AG04449 (cell line): ENCODE measurements at regions not wholly inside any gene's neighbourhood (a gene's known extent, or its start where the extent isn't known, plus 50 kb on each side); places are given as distances from the start of the nearest gene placed in this dataset.
"Not testable (repeated sequence)": the region's sequence is repeated elsewhere in the genome, so short reads cannot be mapped to it uniquely, and the experiment has no call there.

ENCODE experiments used
- CTCF ChIA-PET: fragments of 350-600 bp; formaldehyde crosslinking; extraction: SDS; loops from one replicate; lab custom pipeline; 2021; ENCODE audit warnings: antibody characterized with exemption; lab: Yijun Ruan, JAX
- POLR2A ChIA-PET: fragments of 400-600, 350-600 bp; formaldehyde crosslinking; extraction: SDS; loops from one replicate; lab custom pipeline; 2020; ENCODE audit warnings: antibody characterized with exemption, inconsistent platforms; lab: Yijun Ruan, JAX
- DNase-seq: peaks from one replicate; pipeline ENCODE4 v3.0.0-alpha.2; 2010; ENCODE audit warnings: low read depth, low spot score
- H3K4me3 ChIP-seq: 2 replicates; pipeline ENCODE4 v1.5.1; 2011; ENCODE audit warnings: low read depth, mild to moderate bottlenecking, control low read depth, low read length
- CTCF ChIP-seq: IDR thresholded peaks from one replicate; pipeline ENCODE4 v1.5.1; 2011; ENCODE audit warnings: mild to moderate bottlenecking, moderate library complexity, low read length, control low read depth, inconsistent platforms; ENCODE audit not compliant: insufficient read depth; ENCODE audit errors: missing control alignments

DNA sequence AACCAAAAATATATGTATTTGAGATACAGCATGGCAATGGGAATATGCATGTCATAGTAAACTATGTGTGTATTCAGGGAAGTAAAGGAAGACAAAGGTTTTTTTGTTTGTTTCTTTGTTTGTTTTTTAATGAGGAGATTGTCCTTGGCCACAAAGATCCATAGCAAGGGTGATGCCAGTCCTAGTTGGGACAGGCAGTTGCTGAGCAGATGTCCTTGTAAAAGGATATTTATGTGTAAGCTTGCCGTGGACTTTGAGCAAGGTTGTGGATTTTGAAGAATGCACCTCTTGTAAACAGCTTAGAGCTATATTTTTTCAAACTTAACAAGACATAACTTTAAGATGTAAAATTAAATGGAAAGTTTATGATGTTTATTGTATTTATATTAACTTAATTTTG, 69.9 kb upstream of the GABRE start:
- no peak for TF ChIP-seq CTCF
- H3K4me3 ChIP-seq, result no peak overlapping the region
- POLR2A ChIA-PET, result no interaction called here
- CTCF ChIA-PET, result no interaction called here
- no peak for DNase-seq

DNA sequence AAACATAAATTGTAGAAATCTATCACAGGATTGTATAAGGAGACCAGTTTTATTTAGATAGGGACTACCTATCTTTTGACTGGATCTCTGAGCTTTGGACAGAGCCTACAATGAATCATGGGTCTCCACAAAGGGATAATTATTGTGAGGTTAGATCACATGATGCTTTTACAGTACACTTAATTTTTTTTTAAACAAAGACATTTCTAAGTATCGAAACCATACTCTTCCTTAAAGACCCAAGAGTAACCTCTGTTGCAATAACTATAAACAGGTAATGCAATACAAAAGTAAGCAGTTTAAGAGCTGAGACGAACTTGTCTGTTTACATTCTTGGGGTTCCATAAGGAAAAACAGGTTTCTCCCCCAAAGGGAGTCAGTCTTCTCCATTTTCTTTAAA, 64.3 kb upstream of the GABRE start:
- CTCF ChIA-PET, result no interaction called here
- no peak for TF ChIP-seq CTCF
- no peak overlapping the region for H3K4me3 ChIP-seq
- POLR2A ChIA-PET, result no interaction called here
- DNase-seq, result no peak

- ChIA-PET POLR2A (no interaction called here), CTCF (no interaction called here)
- no peak overlapping the region for H3K4me3 ChIP-seq
- TF ChIP-seq CTCF, result no peak
- DNase-seq, result no peak
Measured at GRCh38 chrX:152037183-152037582, 62.7 kb upstream of the GABRE start.

DNA sequence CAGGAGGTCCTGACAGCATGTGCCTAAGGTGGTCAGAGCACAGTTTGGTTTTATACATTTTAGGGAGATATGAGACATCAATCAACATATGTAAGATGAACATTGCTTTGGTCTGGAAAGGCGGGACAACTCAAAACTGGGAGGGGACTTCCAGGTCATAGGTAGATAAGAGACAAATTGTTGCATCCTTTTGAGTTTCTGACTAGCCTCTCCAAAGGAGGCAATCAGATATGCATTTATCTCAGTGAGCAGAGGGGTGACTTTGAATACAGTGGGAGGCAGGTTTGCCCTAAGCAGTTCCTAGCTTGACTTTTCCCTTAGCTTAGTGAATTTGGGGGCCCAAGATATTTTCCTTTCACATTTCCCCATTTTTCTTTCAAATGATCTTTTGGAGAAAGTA, 56.9 kb upstream of the GABRE start:
- H3K4me3 ChIP-seq, POLR2A ChIA-PET, DNase-seq: not testable (repeated sequence)
- CTCF ChIA-PET, result interaction anchor here (0.6 kb wide), 1 partner anchor 600 kb away, joined by 3 read pairs; no protein-coding TSS in a partner anchor

- no peak for TF ChIP-seq CTCF
- no peak overlapping the region for H3K4me3 ChIP-seq
- CTCF ChIA-PET, result no interaction called here
- no peak for DNase-seq
- POLR2A ChIA-PET, result no interaction called here
Measured at GRCh38 chrX:152028579-152028978, 54.1 kb upstream of the GABRE start.

- CTCF ChIA-PET, result no interaction called here
- no peak for DNase-seq
- no peak for TF ChIP-seq CTCF
- H3K4me3 ChIP-seq, result no peak overlapping the region
- POLR2A ChIA-PET, result no interaction called here
Measured at GRCh38 chrX:152025656-152026440, 51.4 kb upstream of the GABRE start.

DNA sequence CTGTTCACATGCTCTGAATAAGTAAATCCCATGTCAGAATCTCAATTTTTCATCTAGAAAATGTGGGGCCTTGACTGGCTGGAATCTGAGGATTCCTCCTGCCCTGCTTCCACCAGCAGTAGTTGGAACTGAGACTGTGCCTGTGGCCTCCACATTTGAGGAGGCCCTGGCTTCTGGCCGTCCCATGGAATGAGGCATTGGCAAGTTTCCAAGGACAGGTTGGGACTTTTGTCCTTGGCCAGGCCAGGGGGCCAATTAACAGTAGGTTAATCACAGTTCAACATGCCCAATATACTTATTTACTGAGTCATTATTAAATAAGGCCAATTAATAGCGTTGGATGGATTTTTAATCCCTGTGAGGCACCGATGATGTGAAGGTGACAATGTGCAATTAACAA, 50.2 kb upstream of the GABRE start:
- ChIA-PET CTCF (no interaction called here), POLR2A (no interaction called here)
- H3K4me3 ChIP-seq, result no peak overlapping the region
- TF ChIP-seq CTCF, result no peak
- DNase-seq, result no peak
